ENCODE measurements at regions not wholly inside any gene's neighbourhood (a gene's known extent, or its start where the extent isn't known, plus 50 kb on each side); places are given as distances from the start of the nearest gene placed in this dataset.

DNA sequence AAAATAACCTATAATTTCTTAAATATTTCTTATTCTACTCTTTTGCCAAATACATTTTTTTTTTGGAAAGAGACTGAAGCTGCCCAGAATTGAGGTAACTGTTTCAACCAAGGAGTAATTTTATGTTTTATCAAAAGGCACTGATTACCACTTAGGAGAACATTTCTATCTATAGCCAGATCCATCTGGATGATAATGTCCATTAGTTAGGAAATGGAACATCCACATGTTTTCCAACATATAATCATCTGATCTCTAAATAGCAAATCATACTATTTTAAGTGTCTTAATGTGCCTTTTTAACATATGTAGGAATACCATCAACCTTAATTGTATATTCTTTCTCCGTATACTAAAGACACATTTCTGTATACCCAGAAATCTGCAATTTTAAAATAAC lies 1068.9 kb downstream of the NXPH1 start:
- TF ChIP-seq, protein P1, sequence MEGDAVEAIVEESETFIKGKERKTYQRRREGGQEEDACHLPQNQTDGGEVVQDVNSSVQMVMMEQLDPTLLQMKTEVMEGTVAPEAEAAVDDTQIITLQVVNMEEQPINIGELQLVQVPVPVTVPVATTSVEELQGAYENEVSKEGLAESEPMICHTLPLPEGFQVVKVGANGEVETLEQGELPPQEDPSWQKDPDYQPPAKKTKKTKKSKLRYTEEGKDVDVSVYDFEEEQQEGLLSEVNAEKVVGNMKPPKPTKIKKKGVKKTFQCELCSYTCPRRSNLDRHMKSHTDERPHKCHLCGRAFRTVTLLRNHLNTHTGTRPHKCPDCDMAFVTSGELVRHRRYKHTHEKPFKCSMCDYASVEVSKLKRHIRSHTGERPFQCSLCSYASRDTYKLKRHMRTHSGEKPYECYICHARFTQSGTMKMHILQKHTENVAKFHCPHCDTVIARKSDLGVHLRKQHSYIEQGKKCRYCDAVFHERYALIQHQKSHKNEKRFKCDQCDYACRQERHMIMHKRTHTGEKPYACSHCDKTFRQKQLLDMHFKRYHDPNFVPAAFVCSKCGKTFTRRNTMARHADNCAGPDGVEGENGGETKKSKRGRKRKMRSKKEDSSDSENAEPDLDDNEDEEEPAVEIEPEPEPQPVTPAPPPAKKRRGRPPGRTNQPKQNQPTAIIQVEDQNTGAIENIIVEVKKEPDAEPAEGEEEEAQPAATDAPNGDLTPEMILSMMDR (IDR thresholded peaks at IDR 0.05; ENCODE audit: insufficient read depth, low read depth, low read length), result no peak
- TF ChIP-seq EZH2 (IDR thresholded peaks at IDR 0.05; ENCODE audit: insufficient read depth, low read length), result no peak
- FAIRE-seq (no peak), DNase-seq (ENCODE audit: low read depth) (no peak)
- Histone ChIP-seq H3K4me3 (ENCODE audit: insufficient read depth, low read depth, low read length) (no peak overlapping the region), H3K79me2 (ENCODE audit: insufficient read depth, low read length) (no peaks in the 10 kb centered on the region), H3K9ac (ENCODE audit: low read length) (no peak overlapping the region), H2AFZ (ENCODE audit: low read depth, low read length) (no peak overlapping the region), H3K27me3 (ENCODE audit: insufficient read depth, low read length) (no peaks in the 10 kb centered on the region), H3K27ac (ENCODE audit: low read depth, low read length) (no peak overlapping the region), H3K4me1 (ENCODE audit: insufficient read depth, low read length) (no peaks in the 10 kb centered on the region), H3K4me2 (ENCODE audit: low read length) (no peak overlapping the region), H3K9me3 (ENCODE audit: insufficient read depth, low read depth, low read length) (no peaks in the 10 kb centered on the region), H4K20me1 (ENCODE audit: insufficient read depth, low read length) (no peaks in the 10 kb centered on the region), H3K36me3 (ENCODE audit: insufficient read depth, low read length) (no peaks in the 10 kb centered on the region)
- Mint-ChIP-seq H3K36me3 (ENCODE audit: low read depth, unreplicated experiment) (no peaks in the 10 kb centered on the region), H3K27me3 (ENCODE audit: low read depth, unreplicated experiment) (no peaks in the 10 kb centered on the region), H3K27ac (ENCODE audit: unreplicated experiment) (no peak overlapping the region), H3K9me3 (ENCODE audit: unreplicated experiment) (no peaks in the 10 kb centered on the region), H3K4me3 (ENCODE audit: unreplicated experiment) (no peak overlapping the region), H3K4me1 (ENCODE audit: low read depth, unreplicated experiment) (peaks cover 5% of the 10 kb centered on the region)

- no peaks in the 10 kb centered on the region for H4K20me1 ChIP-seq (ENCODE audit: insufficient read depth, low read length)
- Mint-ChIP-seq H3K4me3 (ENCODE audit: unreplicated experiment) (no peak overlapping the region), H3K4me1 (ENCODE audit: low read depth, unreplicated experiment) (peaks cover 9% of the 10 kb centered on the region), H3K9me3 (ENCODE audit: unreplicated experiment) (no peaks in the 10 kb centered on the region), H3K27ac (ENCODE audit: unreplicated experiment) (no peak overlapping the region), H3K36me3 (ENCODE audit: low read depth, unreplicated experiment) (no peaks in the 10 kb centered on the region), H3K27me3 (ENCODE audit: low read depth, unreplicated experiment) (no peaks in the 10 kb centered on the region)
- H3K36me3 ChIP-seq (ENCODE audit: insufficient read depth, low read length), result no peaks in the 10 kb centered on the region
- H3K9me3 ChIP-seq (ENCODE audit: insufficient read depth, low read depth, low read length), result no peaks in the 10 kb centered on the region
- no peaks in the 10 kb centered on the region for H3K79me2 ChIP-seq (ENCODE audit: insufficient read depth, low read length)
- H3K27ac ChIP-seq (ENCODE audit: low read depth, low read length), result no peak overlapping the region
- H3K9ac ChIP-seq (ENCODE audit: low read length), result no peak overlapping the region
- DNase-seq (ENCODE audit: low read depth) (no peak), FAIRE-seq (no peak)
- H3K27me3 ChIP-seq (ENCODE audit: insufficient read depth, low read length), result no peaks in the 10 kb centered on the region
- no peak overlapping the region for H3K4me2 ChIP-seq (ENCODE audit: low read length)
- TF ChIP-seq, protein P1 (IDR thresholded peaks at IDR 0.05; ENCODE audit: insufficient read depth, low read depth, low read length), result no peak
- no peak for TF ChIP-seq EZH2 (IDR thresholded peaks at IDR 0.05; ENCODE audit: insufficient read depth, low read length)
- no peaks in the 10 kb centered on the region for H3K4me1 ChIP-seq (ENCODE audit: insufficient read depth, low read length)
- no peak overlapping the region for H3K4me3 ChIP-seq (ENCODE audit: insufficient read depth, low read depth, low read length)
- no peak overlapping the region for H2AFZ ChIP-seq (ENCODE audit: low read depth, low read length)
Measured at GRCh38 chr7:9504678-9505077, 1071.3 kb downstream of the NXPH1 start.

DNA sequence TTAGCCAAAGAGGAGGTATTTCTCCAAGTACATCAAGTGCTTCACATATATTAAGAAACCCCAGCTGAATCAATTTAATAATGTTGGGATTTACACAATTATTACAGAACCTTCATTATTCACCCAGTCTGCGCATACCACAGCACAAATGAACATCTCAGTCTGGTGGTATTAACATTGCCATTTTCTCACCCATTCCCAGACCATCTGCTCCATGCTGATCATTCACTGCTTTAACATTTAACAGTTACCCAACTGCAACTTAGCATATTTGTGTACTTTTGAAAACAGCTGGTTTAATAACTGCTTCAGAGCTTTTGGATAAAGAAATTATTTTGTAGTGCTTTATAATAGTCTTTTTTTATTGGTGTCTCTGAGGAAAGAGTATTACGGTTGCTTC lies 1072.1 kb downstream of the NXPH1 start:
- Histone ChIP-seq H3K9ac (ENCODE audit: low read length) (no peak overlapping the region), H4K20me1 (ENCODE audit: insufficient read depth, low read length) (no peaks in the 10 kb centered on the region), H3K9me3 (ENCODE audit: insufficient read depth, low read depth, low read length) (no peaks in the 10 kb centered on the region), H3K27ac (ENCODE audit: low read depth, low read length) (no peak overlapping the region), H3K79me2 (ENCODE audit: insufficient read depth, low read length) (no peaks in the 10 kb centered on the region), H3K4me3 (ENCODE audit: insufficient read depth, low read depth, low read length) (no peak overlapping the region), H3K4me2 (ENCODE audit: low read length) (no peak overlapping the region), H3K27me3 (ENCODE audit: insufficient read depth, low read length) (no peaks in the 10 kb centered on the region), H3K4me1 (ENCODE audit: insufficient read depth, low read length) (no peaks in the 10 kb centered on the region), H2AFZ (ENCODE audit: low read depth, low read length) (no peak overlapping the region), H3K36me3 (ENCODE audit: insufficient read depth, low read length) (no peaks in the 10 kb centered on the region)
- Mint-ChIP-seq H3K4me3 (ENCODE audit: unreplicated experiment) (no peak overlapping the region), H3K27ac (ENCODE audit: unreplicated experiment) (no peak overlapping the region), H3K27me3 (ENCODE audit: low read depth, unreplicated experiment) (no peaks in the 10 kb centered on the region), H3K4me1 (ENCODE audit: low read depth, unreplicated experiment) (peaks cover 9% of the 10 kb centered on the region), H3K36me3 (ENCODE audit: low read depth, unreplicated experiment) (no peaks in the 10 kb centered on the region), H3K9me3 (ENCODE audit: unreplicated experiment) (no peaks in the 10 kb centered on the region)
- FAIRE-seq (no peak), DNase-seq (ENCODE audit: low read depth) (no peak)
- TF ChIP-seq EZH2 (IDR thresholded peaks at IDR 0.05; ENCODE audit: insufficient read depth, low read length), result no peak
- TF ChIP-seq, protein P1 (IDR thresholded peaks at IDR 0.05; ENCODE audit: insufficient read depth, low read depth, low read length), result no peak

Measured in astrocyte (in vitro differentiated cells and primary cell).